ENCODE measurements at regions not wholly inside any gene's neighbourhood (a gene's known extent, or its start where the extent isn't known, plus 50 kb on each side); places are given as distances from the start of the nearest gene placed in this dataset.

GRCh38 chr2:23096906-23097602 is 287.9 kb upstream of the KLHL29 start:
- TF ChIP-seq CTCF (IDR thresholded peaks at IDR 0.05) = no peak
- TF ChIP-seq POLR2A (IDR thresholded peaks at IDR 0.05) = no peak

All from heart left ventricle (tissue), 13 donors.